Vagina (tissue), 2 donors: ENCODE measurements at regions not wholly inside any gene's neighbourhood (a gene's known extent, or its start where the extent isn't known, plus 50 kb on each side); places are given as distances from the start of the nearest gene placed in this dataset.

Source experiments
- CTCF ChIP-seq, 3 experiments: fragments of 450-650 bp in 2 of 3; fragments of 200-600 bp in 1 of 3; sonication (generic) in 1 of 3; IDR thresholded peaks; one replicate each; pipeline ENCODE4 v1.5.1; 2017 to 2019; ENCODE audit warnings: antibody characterized with exemption in 3 of 3, mild to moderate bottlenecking in 2 of 3, moderate library complexity in 2 of 3
- POLR2A ChIP-seq, 2 donors: fragments of 450-650 bp; IDR thresholded peaks; one replicate each; pipeline ENCODE4 v1.6.1; 2017; ENCODE audit warnings: antibody characterized with exemption in 2 of 2, mild to moderate bottlenecking in 2 of 2, moderate library complexity in 2 of 2

GRCh38 chr6:15823838-15824414, 161.1 kb upstream of the DTNBP1 start:
- TF ChIP-seq CTCF (IDR thresholded peaks at IDR 0.05) (no peak), POLR2A (IDR thresholded peaks at IDR 0.05) (no peak)
